Vagina (tissue), 2 donors: ENCODE measurements at regions not wholly inside any gene's neighbourhood (a gene's known extent, or its start where the extent isn't known, plus 50 kb on each side); places are given as distances from the start of the nearest gene placed in this dataset.

Experiments
- CTCF ChIP-seq, 3 experiments: fragments of 450-650 bp in 2 of 3; fragments of 200-600 bp in 1 of 3; sonication (generic) in 1 of 3; IDR thresholded peaks; one replicate each; pipeline ENCODE4 v1.5.1; 2017 to 2019; ENCODE audit warnings: antibody characterized with exemption in 3 of 3, mild to moderate bottlenecking in 2 of 3, moderate library complexity in 2 of 3
- POLR2A ChIP-seq, 2 donors: fragments of 450-650 bp; IDR thresholded peaks; one replicate each; pipeline ENCODE4 v1.6.1; 2017; ENCODE audit warnings: antibody characterized with exemption in 2 of 2, mild to moderate bottlenecking in 2 of 2, moderate library complexity in 2 of 2
- POLR2AphosphoS5 ChIP-seq, 2 donors: sonication (generic); formaldehyde crosslinking; IDR thresholded peaks; one replicate each; pipeline ENCODE4 v1.9.0; 2017; ENCODE audit warnings: antibody characterized with exemption in 2 of 2, mild to moderate bottlenecking in 2 of 2, low read depth in 1 of 2; ENCODE audit not compliant: insufficient read depth in 1 of 2

- TF ChIP-seq CTCF (IDR thresholded peaks at IDR 0.05) (no peak), POLR2AphosphoS5 (IDR thresholded peaks at IDR 0.05; ENCODE audit: insufficient read depth in 1 of 2, low read depth in 1 of 2) (no peak), POLR2A (IDR thresholded peaks at IDR 0.05) (no peak)
These were observed 54.8 kb upstream of the DUSP10 start for GRCh38 chr1:221796700-221797099.
